Vagina (tissue), 2 donors: ENCODE measurements at regions not wholly inside any gene's neighbourhood (a gene's known extent, or its start where the extent isn't known, plus 50 kb on each side); places are given as distances from the start of the nearest gene placed in this dataset.

ENCODE experiments used
- DNase-seq, 2 donors: peaks; one replicate each; pipeline ENCODE4 v3.0.0-alpha.2; 2017; ENCODE audit errors: extremely low spot score in 2 of 2
- H3K27ac ChIP-seq: fragments of 200-600 bp; sonication (generic); one replicate; pipeline ENCODE4 v1.5.1; 2019
- H3K27me3 ChIP-seq: fragments of 200-600 bp; sonication (generic); one replicate; pipeline ENCODE4 v1.5.1; 2019
- H3K36me3 ChIP-seq, 2 donors: fragments of 200-600 bp; sonication (generic); one replicate each; pipeline ENCODE4 v1.5.1; 2017 to 2019
- H3K4me1 ChIP-seq: fragments of 200-600 bp; sonication (generic); one replicate; pipeline ENCODE4 v1.5.1; 2019
- H3K4me3 ChIP-seq, 2 donors: fragments of 200-600 bp; sonication (generic); 1 replicate in 1 of 2; 2 replicates in 1 of 2; pipeline ENCODE4 v1.5.1; 2016 to 2019
- H3K9me3 ChIP-seq: fragments of 200-600 bp; sonication (generic); one replicate; pipeline ENCODE4 v1.5.1; 2019
- POLR2A ChIP-seq, 2 donors: fragments of 450-650 bp; IDR thresholded peaks; one replicate each; pipeline ENCODE4 v1.6.1; 2017; ENCODE audit warnings: antibody characterized with exemption in 2 of 2, mild to moderate bottlenecking in 2 of 2, moderate library complexity in 2 of 2
- POLR2AphosphoS5 ChIP-seq, 2 donors: sonication (generic); formaldehyde crosslinking; IDR thresholded peaks; one replicate each; pipeline ENCODE4 v1.9.0; 2017; ENCODE audit warnings: antibody characterized with exemption in 2 of 2, mild to moderate bottlenecking in 2 of 2, low read depth in 1 of 2; ENCODE audit not compliant: insufficient read depth in 1 of 2
- intact Hi-C: fragments of 100-400 bp; cut with DNase I; formaldehyde crosslinking; loops from one replicate; pipeline ENCODE4 v1.15.1; 2023
- TF ChIP-seq, protein P1 (sequence below), 3 experiments: fragments of 450-650 bp in 2 of 3; fragments of 200-600 bp in 1 of 3; sonication (generic) in 1 of 3; IDR thresholded peaks; one replicate each; pipeline ENCODE4 v1.5.1; 2017 to 2019; ENCODE audit warnings: antibody characterized with exemption in 3 of 3, mild to moderate bottlenecking in 2 of 3, moderate library complexity in 2 of 3

DNA sequence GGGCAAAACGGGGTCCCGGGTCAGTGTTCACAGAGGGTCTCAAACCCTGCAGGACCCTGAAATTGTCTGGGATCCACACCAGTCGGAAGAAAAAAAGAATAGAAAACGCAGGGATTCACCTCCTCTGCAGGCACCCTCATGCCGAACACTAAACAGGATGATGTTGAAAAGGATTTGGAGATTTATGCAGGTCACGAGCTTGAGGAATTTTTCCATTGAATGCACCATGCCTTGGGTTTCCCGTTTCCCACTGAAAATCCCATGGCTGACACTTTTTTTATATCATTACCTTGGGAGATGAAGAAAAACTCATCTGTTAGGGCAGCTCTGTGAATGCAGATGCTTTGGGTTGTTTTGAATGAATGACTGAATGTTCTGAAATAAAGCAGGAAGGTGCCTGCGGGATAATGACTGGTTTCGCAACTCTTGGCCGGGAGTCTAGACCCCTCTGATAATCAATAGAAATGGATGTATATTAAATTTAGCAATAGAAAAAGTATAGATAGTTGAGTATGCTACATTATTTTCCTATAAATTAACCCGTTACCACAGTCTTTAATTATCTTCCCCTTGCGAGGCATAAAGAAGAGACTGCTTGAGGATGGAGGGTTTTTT lies 147.5 kb upstream of the AFDN start:
- Histone ChIP-seq H3K4me3 (peak overlapping the region; percentile 22 to 45), H3K36me3 (no peaks in the 10 kb centered on the region), H3K27ac (no peak overlapping the region), H3K4me1 (peaks cover 12% of the 10 kb centered on the region), H3K9me3 (no peaks in the 10 kb centered on the region), H3K27me3 (no peaks in the 10 kb centered on the region)
- intact Hi-C loops: no loop called here
- no peak for TF ChIP-seq POLR2AphosphoS5 (IDR thresholded peaks at IDR 0.05; ENCODE audit: insufficient read depth in 1 of 2, low read depth in 1 of 2)
- no peak for DNase-seq

DNA sequence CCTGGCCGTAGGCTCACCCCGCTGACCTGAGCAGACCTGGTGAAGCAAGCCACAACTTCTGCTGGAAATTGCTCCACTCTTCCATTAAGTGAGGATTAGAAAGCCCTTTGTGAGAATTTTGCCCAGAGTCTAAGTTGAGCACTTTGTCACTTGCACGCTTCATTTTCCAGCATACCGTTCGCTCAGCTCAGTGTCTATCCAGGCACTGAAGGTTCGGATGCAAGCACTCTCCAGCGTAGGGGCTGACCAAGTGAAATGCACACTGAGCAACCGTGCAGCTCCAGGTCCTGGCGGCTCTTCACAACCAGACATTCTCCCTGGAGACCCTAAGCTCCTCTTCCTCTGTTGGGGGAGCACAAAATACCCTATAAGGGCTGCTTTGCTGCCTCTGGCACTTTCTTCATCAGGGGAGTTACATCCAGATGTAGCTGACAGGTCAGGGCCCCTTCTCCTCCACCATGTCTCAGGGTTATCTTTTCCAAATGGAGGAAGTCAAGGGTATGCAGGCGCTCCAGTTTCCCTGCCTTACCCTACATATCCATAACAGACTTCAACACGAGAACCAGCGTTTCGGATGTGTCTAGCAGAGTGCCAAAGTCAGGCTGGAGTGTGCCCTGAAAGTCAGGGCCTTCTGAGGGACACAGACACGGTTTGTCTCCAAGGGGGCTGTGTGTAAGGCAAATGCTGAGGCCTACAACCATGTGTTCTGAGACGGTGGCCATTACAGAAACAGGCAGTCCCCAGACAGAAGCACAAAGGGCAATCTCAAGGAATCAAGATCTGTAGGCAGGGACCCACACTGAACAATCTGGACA lies 146.7 kb upstream of the AFDN start:
- Histone ChIP-seq H3K9me3 (no peaks in the 10 kb centered on the region), H3K27ac (no peak overlapping the region), H3K27me3 (no peaks in the 10 kb centered on the region), H3K4me1 (peaks cover 12% of the 10 kb centered on the region), H3K4me3 (no peak overlapping the region), H3K36me3 (no peaks in the 10 kb centered on the region)
- TF ChIP-seq POLR2A (IDR thresholded peaks at IDR 0.05) (no peak), POLR2AphosphoS5 (IDR thresholded peaks at IDR 0.05; ENCODE audit: insufficient read depth in 1 of 2, low read depth in 1 of 2) (no peak)
- TF ChIP-seq, protein P1, sequence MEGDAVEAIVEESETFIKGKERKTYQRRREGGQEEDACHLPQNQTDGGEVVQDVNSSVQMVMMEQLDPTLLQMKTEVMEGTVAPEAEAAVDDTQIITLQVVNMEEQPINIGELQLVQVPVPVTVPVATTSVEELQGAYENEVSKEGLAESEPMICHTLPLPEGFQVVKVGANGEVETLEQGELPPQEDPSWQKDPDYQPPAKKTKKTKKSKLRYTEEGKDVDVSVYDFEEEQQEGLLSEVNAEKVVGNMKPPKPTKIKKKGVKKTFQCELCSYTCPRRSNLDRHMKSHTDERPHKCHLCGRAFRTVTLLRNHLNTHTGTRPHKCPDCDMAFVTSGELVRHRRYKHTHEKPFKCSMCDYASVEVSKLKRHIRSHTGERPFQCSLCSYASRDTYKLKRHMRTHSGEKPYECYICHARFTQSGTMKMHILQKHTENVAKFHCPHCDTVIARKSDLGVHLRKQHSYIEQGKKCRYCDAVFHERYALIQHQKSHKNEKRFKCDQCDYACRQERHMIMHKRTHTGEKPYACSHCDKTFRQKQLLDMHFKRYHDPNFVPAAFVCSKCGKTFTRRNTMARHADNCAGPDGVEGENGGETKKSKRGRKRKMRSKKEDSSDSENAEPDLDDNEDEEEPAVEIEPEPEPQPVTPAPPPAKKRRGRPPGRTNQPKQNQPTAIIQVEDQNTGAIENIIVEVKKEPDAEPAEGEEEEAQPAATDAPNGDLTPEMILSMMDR (IDR thresholded peaks at IDR 0.05): no peak
- intact Hi-C loops: no loop called here
- no peak for DNase-seq

DNA sequence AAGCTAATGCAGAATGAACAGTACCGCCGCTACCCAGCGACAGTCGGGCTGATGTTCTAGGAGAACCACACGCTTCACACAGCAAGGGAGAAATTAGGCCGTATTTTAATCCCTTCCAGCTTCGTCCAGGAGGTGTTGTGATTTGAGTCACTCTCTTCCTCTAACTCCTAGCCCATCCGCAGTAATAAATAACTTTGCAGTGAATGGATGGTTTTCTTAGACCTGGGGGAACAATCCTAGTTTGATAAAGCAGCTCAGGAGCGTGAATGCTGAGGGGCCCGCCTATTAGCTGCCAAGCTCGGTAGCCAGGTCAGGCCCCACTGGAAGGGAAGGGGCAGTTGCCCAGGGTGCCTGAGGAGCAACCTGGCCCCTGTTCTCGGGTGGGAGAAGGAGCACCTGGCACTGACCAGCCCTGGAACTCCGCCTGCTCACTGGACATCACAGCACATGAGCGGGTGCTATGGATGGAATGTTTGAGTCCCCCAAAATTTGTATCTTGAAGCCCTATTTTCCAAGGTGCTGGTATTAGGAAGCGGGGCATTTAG lies 146.0 kb upstream of the AFDN start:
- intact Hi-C loops: no loop called here
- no peak for DNase-seq
- H3K27ac ChIP-seq: no peak overlapping the region
- no peaks in the 10 kb centered on the region for H3K27me3 ChIP-seq
- TF ChIP-seq POLR2A (IDR thresholded peaks at IDR 0.05) (no peak), POLR2AphosphoS5 (IDR thresholded peaks at IDR 0.05; ENCODE audit: insufficient read depth in 1 of 2, low read depth in 1 of 2) (no peak)
- TF ChIP-seq, protein P1 (IDR thresholded peaks at IDR 0.05): no peak
- no peaks in the 10 kb centered on the region for H3K36me3 ChIP-seq
- no peaks in the 10 kb centered on the region for H3K9me3 ChIP-seq
- H3K4me3 ChIP-seq: no peak overlapping the region
- peaks cover 12% of the 10 kb centered on the region for H3K4me1 ChIP-seq

DNA sequence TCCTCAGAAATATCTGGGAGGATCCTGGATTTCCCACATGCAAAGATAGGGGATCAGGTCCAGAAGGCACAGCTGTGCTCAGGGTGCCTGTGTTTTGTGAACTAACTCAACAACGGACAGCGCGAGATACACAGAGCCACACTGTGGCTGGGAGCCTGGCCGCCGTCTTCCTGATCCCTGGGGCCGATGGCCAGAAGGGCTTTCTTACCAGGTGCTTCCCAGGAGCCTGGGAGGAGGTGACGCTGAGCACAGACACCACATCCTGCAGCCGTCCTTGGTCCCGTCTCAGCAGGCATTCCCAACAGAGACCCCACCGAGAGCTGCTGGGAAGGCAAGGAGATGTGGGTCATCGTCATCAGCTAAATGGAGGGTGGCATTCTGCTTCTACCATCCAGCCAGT lies 144.6 kb upstream of the AFDN start:
- Histone ChIP-seq H3K4me1 (peaks cover 12% of the 10 kb centered on the region), H3K4me3 (no peak overlapping the region), H3K27ac (peak overlapping the region; percentile 36), H3K36me3 (no peaks in the 10 kb centered on the region), H3K9me3 (no peaks in the 10 kb centered on the region), H3K27me3 (no peaks in the 10 kb centered on the region)
- DNase-seq: no peak
- intact Hi-C loops: no loop called here
- TF ChIP-seq POLR2A (IDR thresholded peaks at IDR 0.05) (no peak), POLR2AphosphoS5 (IDR thresholded peaks at IDR 0.05; ENCODE audit: insufficient read depth in 1 of 2, low read depth in 1 of 2) (no peak)

DNA sequence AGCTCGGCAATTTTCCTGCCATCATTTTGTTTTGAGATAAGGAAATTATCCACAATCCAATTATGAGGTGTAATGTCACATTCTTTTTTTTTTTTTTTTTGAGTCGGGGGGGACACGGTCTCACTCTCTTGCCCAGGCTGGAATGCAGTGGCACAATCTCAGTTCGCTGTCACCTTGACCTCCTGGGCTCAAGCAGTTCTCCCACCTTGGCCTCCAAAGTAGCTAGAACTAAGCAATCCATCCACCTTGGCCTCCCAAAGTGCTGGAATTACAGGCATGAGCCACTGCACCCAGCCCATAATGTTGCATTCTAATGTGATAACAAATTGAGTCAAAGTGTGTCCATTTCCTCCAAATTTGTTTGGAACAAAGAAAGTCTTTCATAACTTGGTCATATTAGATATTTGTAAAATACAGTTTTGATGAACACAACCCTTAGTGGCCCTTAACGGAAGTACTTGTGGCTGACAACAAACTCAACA lies 144.1 kb upstream of the AFDN start:
- Histone ChIP-seq H3K4me1 (peaks cover 12% of the 10 kb centered on the region), H3K27me3 (no peaks in the 10 kb centered on the region), H3K9me3 (no peaks in the 10 kb centered on the region), H3K36me3 (no peaks in the 10 kb centered on the region), H3K4me3 (no peak overlapping the region), H3K27ac (peak overlapping the region; percentile 36)
- DNase-seq: no peak
- TF ChIP-seq POLR2AphosphoS5 (IDR thresholded peaks at IDR 0.05; ENCODE audit: insufficient read depth in 1 of 2, low read depth in 1 of 2): no peak
- TF ChIP-seq POLR2A (IDR thresholded peaks at IDR 0.05): no peak
- TF ChIP-seq, protein P1 (IDR thresholded peaks at IDR 0.05): no peak
- intact Hi-C loops: no loop called here
